ENCODE measurements at regions not wholly inside any gene's neighbourhood (a gene's known extent, or its start where the extent isn't known, plus 50 kb on each side); places are given as distances from the start of the nearest gene placed in this dataset.

DNA sequence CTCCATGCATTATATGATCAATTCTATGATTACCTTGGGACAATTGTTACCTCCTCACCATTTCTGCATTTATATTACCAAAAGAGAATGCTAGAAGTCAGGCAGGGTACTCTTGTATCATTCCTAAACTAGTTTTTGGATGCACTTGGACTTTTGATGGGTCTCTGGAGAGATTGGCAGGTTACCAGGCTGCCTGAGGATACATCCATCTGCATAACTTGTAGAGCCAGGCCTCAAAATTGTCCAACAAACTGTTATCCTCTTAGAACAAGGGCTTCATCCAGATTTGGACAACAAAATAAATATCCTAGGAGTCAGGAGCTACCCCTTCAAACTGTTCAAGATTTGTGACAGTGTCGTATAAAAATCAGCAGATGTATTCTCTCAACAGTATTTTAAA, 326.1 kb downstream of the IL15 start:
- in situ Hi-C loops (cut with HindIII; ENCODE audit: low sequenced_read_pairs) = no loop called here
- DNase-seq (ENCODE audit: low read depth, low spot score) = no peak
- H3K4me3 ChIP-seq (ENCODE audit: low read depth, low read length) = no peak overlapping the region
- TF ChIP-seq, protein P1, sequence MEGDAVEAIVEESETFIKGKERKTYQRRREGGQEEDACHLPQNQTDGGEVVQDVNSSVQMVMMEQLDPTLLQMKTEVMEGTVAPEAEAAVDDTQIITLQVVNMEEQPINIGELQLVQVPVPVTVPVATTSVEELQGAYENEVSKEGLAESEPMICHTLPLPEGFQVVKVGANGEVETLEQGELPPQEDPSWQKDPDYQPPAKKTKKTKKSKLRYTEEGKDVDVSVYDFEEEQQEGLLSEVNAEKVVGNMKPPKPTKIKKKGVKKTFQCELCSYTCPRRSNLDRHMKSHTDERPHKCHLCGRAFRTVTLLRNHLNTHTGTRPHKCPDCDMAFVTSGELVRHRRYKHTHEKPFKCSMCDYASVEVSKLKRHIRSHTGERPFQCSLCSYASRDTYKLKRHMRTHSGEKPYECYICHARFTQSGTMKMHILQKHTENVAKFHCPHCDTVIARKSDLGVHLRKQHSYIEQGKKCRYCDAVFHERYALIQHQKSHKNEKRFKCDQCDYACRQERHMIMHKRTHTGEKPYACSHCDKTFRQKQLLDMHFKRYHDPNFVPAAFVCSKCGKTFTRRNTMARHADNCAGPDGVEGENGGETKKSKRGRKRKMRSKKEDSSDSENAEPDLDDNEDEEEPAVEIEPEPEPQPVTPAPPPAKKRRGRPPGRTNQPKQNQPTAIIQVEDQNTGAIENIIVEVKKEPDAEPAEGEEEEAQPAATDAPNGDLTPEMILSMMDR (IDR thresholded peaks at IDR 0.05; ENCODE audit: low read depth, low read length) = no peak

DNA sequence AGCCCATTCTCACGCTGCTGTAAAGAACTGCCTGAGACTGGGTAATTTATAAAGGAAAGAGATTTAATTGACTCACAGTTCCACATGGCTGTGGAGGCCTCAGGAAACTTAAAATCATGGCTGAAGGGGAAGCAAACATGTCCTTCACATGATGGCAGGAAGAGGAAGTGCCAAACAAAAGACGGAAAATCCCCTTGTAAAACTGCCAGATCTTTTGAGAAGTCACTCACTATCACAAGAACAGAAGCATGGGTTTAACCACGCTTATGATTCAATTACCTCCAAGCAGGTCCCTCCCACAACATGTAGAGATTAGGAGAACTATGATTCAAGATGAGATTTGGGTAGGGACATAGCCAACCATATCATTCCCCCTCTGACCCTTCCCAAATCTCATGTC, 335.5 kb downstream of the IL15 start:
- no peak overlapping the region for H3K4me3 ChIP-seq (ENCODE audit: low read depth, low read length)
- no peak for DNase-seq (ENCODE audit: low read depth, low spot score)
- in situ Hi-C loops (cut with HindIII; ENCODE audit: low sequenced_read_pairs) = no loop called here
- TF ChIP-seq, protein P1 (IDR thresholded peaks at IDR 0.05; ENCODE audit: low read depth, low read length) = no peak

DNA sequence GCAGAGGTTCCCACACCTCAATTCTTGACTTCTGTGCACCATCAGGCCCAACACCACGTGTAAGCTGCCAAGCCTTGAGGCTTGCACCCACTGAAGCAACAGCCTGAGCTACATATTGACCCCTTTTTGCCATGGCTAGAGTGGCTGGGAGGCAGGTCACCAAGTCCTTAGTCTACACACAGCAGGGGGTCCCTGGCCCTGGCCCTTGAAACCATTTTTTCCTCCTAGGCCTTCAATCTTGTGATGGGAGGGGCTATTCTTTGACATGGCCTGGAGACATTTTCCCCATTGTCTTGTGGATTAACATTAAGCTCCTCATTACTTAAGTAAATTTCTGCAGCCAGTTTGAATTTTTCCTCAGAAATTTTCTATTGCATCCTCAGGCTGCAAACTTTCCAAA, 336.6 kb downstream of the IL15 start:
- in situ Hi-C loops (cut with HindIII; ENCODE audit: low sequenced_read_pairs) = no loop called here
- no peak for DNase-seq (ENCODE audit: low read depth, low spot score)
- no peak overlapping the region for H3K4me3 ChIP-seq (ENCODE audit: low read depth, low read length)
- TF ChIP-seq, protein P1 (IDR thresholded peaks at IDR 0.05; ENCODE audit: low read depth, low read length) = no peak
